HL-60 (cell line): ENCODE measurements at regions not wholly inside any gene's neighbourhood (a gene's known extent, or its start where the extent isn't known, plus 50 kb on each side); places are given as distances from the start of the nearest gene placed in this dataset.

Source experiments
- CTCF ChIP-seq: IDR thresholded peaks from one replicate; pipeline ENCODE4 v1.5.1; 2011; ENCODE audit warnings: low read length, control low read depth, inconsistent platforms; ENCODE audit not compliant: insufficient read depth
- GABPA ChIP-seq: IDR thresholded peaks from 2 replicates; pipeline ENCODE4 v1.6.1; 2012; ENCODE audit warnings: low read depth
- POLR2AphosphoS5 ChIP-seq: IDR thresholded peaks from 2 replicates; pipeline ENCODE4 v1.6.1; 2012; ENCODE audit warnings: low read depth
- REST ChIP-seq: IDR thresholded peaks from 2 replicates; pipeline ENCODE4 v1.6.1; 2012; ENCODE audit warnings: low read depth; ENCODE audit not compliant: insufficient replicate concordance
- SPI1 ChIP-seq: IDR thresholded peaks from 2 replicates; pipeline ENCODE4 v1.6.1; 2012; ENCODE audit warnings: low read depth, mild to moderate bottlenecking, borderline replicate concordance

DNA sequence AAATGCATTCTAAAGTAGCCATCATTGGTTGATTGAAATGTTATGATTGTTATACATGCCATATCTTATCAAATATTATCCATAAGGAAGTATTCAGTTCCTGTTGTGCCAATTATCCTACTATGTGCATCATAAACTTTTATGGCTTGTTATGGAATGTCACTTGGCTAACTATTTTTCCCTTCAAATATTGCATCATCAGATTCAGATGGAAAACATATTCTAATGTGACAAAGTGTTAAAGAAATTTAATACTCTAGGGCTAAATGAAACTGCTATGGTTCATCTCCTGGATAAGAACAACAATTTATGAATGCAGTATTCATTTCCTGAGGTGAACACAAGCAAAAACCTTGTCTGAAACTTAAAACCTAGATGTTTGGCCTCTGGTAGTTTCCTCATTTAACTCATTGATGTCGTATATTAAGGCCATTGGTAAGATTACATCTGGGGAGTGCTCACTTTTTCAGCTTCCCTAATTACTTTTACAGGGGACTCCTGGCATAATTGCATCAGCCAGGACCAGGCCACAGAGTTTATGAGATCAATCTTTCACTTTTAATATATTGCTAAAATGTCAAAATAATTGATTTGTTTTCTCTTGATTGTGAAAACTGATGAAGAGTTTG lies 134.9 kb upstream of the CEP162 start:
- TF ChIP-seq CTCF (no peak), SPI1 (no peak), REST (no peak), POLR2AphosphoS5 (no peak), GABPA (no peak)
